ENCODE measurements at regions not wholly inside any gene's neighbourhood (a gene's known extent, or its start where the extent isn't known, plus 50 kb on each side); places are given as distances from the start of the nearest gene placed in this dataset.

- no peak for ATAC-seq (ENCODE audit: low FRiP score in 2 of 2)
Measured at GRCh38 chr21:35825370-35826353, 234.7 kb downstream of the SETD4 start.

GRCh38 chr21:35824136-35824535 is 236.2 kb downstream of the SETD4 start:
- 79 to 93% methylated on average over 3 of the region's 3 CpGs for WGBS, 2 donors
- H3K4me3 ChIP-seq = no peak overlapping the region
- TF ChIP-seq CTCF (IDR thresholded peaks at IDR 0.05) (no peak), POLR2A (IDR thresholded peaks at IDR 0.05) (no peak), POLR2AphosphoS5 (IDR thresholded peaks at IDR 0.05) (no peak), EP300 (IDR thresholded peaks at IDR 0.05) (no peak)

More at GRCh38 chr21:35825370-35826353, 234.7 kb downstream of the SETD4 start:
- H3K27ac ChIP-seq = no peak overlapping the region
- no peaks in the 10 kb centered on the region for H3K36me3 ChIP-seq
- 72 to 77% methylated on average over 8 of the region's 8 CpGs for WGBS, 2 donors
- no peak for DNase-seq
- no peak for TF ChIP-seq EP300 (IDR thresholded peaks at IDR 0.05)
- TF ChIP-seq POLR2A (IDR thresholded peaks at IDR 0.05) = no peak
- no peak for TF ChIP-seq CTCF (IDR thresholded peaks at IDR 0.05)
- no peak for TF ChIP-seq POLR2AphosphoS5 (IDR thresholded peaks at IDR 0.05)
- H3K4me1 ChIP-seq = no peaks in the 10 kb centered on the region
- no peak overlapping the region for H3K4me3 ChIP-seq
- no peaks in the 10 kb centered on the region for H3K9me3 ChIP-seq
- no peaks in the 10 kb centered on the region for H3K27me3 ChIP-seq

GRCh38 chr21:35819134-35819533 is 241.2 kb downstream of the SETD4 start:
- no peak for TF ChIP-seq EP300 (IDR thresholded peaks at IDR 0.05)
- TF ChIP-seq POLR2A (IDR thresholded peaks at IDR 0.05) = no peak
- TF ChIP-seq POLR2AphosphoS5 (IDR thresholded peaks at IDR 0.05) = no peak
- TF ChIP-seq CTCF (IDR thresholded peaks at IDR 0.05) = no peak

More at GRCh38 chr21:35824136-35824535, 236.2 kb downstream of the SETD4 start:
- Histone ChIP-seq H3K27me3 (no peaks in the 10 kb centered on the region), H3K4me1 (no peaks in the 10 kb centered on the region), H3K36me3 (no peaks in the 10 kb centered on the region), H3K27ac (no peak overlapping the region), H3K9me3 (no peaks in the 10 kb centered on the region)
- no peak for ATAC-seq (ENCODE audit: low FRiP score in 2 of 2)
- no peak for DNase-seq

GRCh38 chr21:35818597-35818996 is 241.7 kb downstream of the SETD4 start:
- TF ChIP-seq CTCF (IDR thresholded peaks at IDR 0.05) = no peak
- no peak for TF ChIP-seq POLR2AphosphoS5 (IDR thresholded peaks at IDR 0.05)
- no peak for TF ChIP-seq EP300 (IDR thresholded peaks at IDR 0.05)
- TF ChIP-seq POLR2A (IDR thresholded peaks at IDR 0.05) = no peak
- WGBS, 2 donors = 90 to 93% methylated on average over 8 of the region's 8 CpGs
- Histone ChIP-seq H3K36me3 (no peaks in the 10 kb centered on the region), H3K9me3 (no peaks in the 10 kb centered on the region), H3K4me1 (peaks cover 0 to 12% (median 2%) of the 10 kb centered on the region in 4 donors), H3K27ac (no peak overlapping the region), H3K27me3 (no peaks in the 10 kb centered on the region), H3K4me3 (no peak overlapping the region)
- ATAC-seq (ENCODE audit: low FRiP score in 2 of 2) = no peak
- DNase-seq = no peak

More at GRCh38 chr21:35819134-35819533, 241.2 kb downstream of the SETD4 start:
- Histone ChIP-seq H3K27ac (no peak overlapping the region), H3K4me3 (no peak overlapping the region), H3K4me1 (peaks cover 0 to 12% (median 2%) of the 10 kb centered on the region in 4 donors), H3K27me3 (no peaks in the 10 kb centered on the region), H3K9me3 (no peaks in the 10 kb centered on the region), H3K36me3 (no peaks in the 10 kb centered on the region)
- DNase-seq (no peak), ATAC-seq (ENCODE audit: low FRiP score in 2 of 2) (no peak)
- 80 to 83% methylated on average over 11 to 12 of the region's 12 CpGs for WGBS, 2 donors

Measured in upper lobe of left lung (tissue), 6 donors.